HG03025 (cell line): ENCODE measurements at regions not wholly inside any gene's neighbourhood (a gene's known extent, or its start where the extent isn't known, plus 50 kb on each side); places are given as distances from the start of the nearest gene placed in this dataset.

Experiments
- ATAC-seq: cut with Tn5 transposase; IDR thresholded peaks from one replicate; pipeline ENCODE4 v1.9.1; 2021; ENCODE audit warnings: mild to moderate bottlenecking, moderate library complexity; ENCODE audit not compliant: unreplicated experiment, low FRiP score

DNA sequence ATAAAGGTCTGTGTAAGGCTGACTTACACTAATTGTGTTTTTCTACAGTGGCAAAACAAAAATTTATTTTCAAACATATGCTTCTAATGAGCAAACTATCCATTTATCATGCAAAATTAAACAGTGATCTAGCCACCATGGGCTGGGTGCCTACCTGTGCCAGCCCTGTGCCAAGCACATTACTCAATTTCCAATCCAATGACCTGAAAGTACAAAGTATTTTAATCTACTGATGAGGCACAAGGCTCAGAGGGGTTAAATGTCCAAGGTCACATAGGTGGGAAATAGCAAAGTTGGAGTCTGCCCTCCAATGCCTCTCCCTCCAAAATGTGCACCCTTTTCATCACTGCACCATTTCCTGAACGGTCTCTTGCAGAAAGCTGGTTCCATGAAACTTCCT is 279.1 kb upstream of the FMN2 start:
- no peak for ATAC-seq

GRCh38 chr1:239814306-239814881 is 277.3 kb upstream of the FMN2 start:
- ATAC-seq = no peak

- ATAC-seq = no peak
Measured at GRCh38 chr1:239815074-239815473, 276.6 kb upstream of the FMN2 start.

- no peak for ATAC-seq
Measured at GRCh38 chr1:239816081-239816782, 275.5 kb upstream of the FMN2 start.

GRCh38 chr1:239817276-239817675 is 274.4 kb upstream of the FMN2 start:
- ATAC-seq = no peak

DNA sequence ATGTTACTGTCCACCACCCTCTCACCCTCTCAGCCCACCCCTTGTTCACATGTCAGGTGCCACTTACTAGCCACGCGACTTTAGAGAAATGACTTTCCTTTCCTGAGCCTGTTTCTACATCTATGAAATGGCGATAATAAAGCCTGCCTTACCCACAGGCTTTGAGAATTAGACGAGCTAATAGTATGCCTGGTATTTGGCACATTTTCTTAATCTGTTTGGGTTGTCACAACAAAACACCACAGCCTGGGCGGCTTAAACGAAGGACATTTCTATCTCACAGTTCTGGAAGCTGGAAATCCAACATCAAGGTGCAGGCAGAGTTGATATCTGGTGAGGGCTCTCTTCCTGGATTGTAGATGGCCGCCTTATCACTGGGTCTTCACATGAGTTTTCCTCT is 273.9 kb upstream of the FMN2 start:
- no peak for ATAC-seq

GRCh38 chr1:239819096-239819495 is 272.6 kb upstream of the FMN2 start:
- ATAC-seq = no peak

- ATAC-seq = no peak
Measured at GRCh38 chr1:239819756-239820250, 271.9 kb upstream of the FMN2 start.

- no peak for ATAC-seq
Measured at GRCh38 chr1:239823852-239824251, 267.8 kb upstream of the FMN2 start.

DNA sequence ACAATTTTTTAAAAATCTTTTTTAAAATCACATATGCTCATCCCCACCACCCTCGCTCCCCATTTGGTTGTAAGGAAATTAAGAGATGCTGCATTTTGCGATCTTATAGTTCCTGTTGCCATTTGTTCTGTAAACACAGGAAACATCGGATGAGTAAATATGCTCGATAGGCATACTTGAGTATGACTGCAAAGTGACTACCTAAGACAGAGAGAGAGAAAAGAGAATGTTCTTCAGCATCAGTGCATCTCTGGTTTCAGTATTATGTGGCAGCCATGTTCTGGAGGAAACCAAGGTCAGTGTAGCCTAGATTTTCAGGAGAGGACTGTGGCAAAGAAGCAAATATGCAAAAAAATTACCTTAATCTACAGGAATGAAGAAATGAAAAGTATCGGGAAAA is 265.5 kb upstream of the FMN2 start:
- no peak for ATAC-seq

GRCh38 chr1:239826736-239827135 is 264.9 kb upstream of the FMN2 start:
- no peak for ATAC-seq

DNA sequence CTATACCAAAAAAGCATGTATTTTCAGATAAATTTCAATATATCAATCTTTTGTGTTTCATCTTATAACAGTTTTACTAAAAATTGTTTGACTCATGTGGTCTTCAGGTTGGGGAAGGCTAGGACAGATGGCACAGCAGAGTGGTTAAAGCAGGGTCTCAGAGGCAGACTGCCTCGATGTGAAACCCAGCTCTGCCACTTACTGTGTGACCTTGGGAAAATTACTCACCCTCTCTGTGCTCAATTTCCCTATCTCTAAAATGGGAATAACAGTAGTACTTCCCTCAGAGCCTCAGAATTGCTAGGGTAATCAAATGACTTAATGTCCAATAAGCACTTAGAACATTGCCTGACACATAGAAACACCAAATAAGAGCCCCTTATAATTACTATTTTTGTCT is 262.1 kb upstream of the FMN2 start:
- ATAC-seq = no peak

GRCh38 chr1:239831577-239832355 is 259.9 kb upstream of the FMN2 start:
- ATAC-seq = no peak

DNA sequence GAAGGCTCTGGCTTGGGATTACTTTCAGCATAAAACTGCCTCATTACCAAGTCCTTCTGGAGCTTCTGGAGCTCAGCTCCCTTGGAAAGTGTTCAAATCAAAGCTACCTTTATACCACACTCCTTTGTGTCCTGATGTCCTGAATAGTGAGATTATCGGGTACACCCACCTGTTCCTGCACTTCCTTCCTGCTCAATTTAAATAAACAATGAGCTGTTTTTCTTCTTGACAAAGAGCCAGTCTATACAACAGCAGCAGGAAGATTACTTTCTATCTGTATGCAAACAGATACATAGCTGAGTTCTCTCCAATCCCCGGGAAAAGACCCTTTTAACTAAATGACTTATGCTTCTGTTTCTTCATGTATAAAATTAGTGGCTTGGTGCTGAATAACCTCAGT is 258.0 kb upstream of the FMN2 start:
- ATAC-seq = no peak

GRCh38 chr1:239835946-239836440 is 255.7 kb upstream of the FMN2 start:
- no peak for ATAC-seq

- ATAC-seq = no peak
Measured at GRCh38 chr1:239840336-239840735, 251.3 kb upstream of the FMN2 start.

DNA sequence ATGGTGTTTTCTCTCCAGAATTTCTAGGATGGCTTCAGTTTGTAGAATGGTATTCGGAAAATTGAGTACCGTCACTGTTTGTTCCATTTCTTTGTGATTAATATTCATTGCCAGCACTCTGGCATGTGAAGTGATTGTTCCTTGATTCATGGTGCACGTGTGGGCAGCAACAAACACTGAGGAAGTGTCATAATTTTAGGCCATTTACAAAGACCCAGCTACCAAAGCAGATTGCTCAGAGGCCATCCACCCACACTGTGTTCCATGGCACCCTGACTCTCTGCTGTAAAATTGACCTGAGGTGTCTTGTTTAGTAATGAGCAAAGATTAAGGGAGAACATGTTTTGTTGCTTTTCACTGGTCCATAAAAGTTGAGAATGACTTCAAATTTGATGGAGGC is 250.9 kb upstream of the FMN2 start:
- no peak for ATAC-seq

- no peak for ATAC-seq
Measured at GRCh38 chr1:239841631-239842030, 250.1 kb upstream of the FMN2 start.

GRCh38 chr1:239843541-239843940 is 248.1 kb upstream of the FMN2 start:
- no peak for ATAC-seq

GRCh38 chr1:239844833-239845232 is 246.8 kb upstream of the FMN2 start:
- ATAC-seq = no peak

DNA sequence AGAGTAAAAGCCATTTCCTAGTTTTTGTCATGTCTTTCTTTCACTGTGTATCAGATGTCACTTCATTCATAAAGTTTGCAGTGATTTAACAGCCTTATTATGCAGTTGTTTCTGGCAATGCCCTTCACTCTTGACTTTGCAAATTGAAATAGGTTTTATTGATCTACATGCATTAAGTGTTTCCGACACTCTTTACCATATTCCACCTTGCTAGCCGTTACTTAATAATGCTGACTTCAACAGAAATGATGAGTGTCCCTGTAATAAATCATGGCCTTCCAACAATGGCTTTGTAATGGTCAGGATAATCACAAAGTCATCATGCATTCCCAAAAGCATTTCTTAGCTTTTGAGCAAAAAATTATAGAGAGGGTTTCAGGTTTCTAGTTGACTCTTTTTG is 236.8 kb upstream of the FMN2 start:
- no peak for ATAC-seq
